ENCODE measurements at regions not wholly inside any gene's neighbourhood (a gene's known extent, or its start where the extent isn't known, plus 50 kb on each side); places are given as distances from the start of the nearest gene placed in this dataset.

DNA sequence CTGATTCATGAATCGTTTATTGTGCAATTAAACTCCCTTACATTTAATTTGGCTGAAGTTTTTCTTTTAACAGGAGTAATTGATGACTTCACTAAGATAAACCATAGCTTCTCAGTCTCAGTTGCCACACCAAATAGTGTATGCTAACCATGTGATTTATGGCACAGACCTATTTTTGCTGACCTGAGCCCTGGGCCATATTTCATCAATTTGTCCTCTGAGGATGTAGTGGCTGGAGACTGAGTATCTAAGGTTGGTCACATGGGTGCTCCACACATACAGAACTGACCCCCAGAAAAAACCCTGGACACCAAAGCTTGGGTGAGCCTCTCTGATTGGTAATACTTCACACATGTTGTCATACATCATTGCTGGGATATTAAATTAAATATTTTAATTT is 255.1 kb downstream of the NEDD1 start:
- TF ChIP-seq, protein P1, sequence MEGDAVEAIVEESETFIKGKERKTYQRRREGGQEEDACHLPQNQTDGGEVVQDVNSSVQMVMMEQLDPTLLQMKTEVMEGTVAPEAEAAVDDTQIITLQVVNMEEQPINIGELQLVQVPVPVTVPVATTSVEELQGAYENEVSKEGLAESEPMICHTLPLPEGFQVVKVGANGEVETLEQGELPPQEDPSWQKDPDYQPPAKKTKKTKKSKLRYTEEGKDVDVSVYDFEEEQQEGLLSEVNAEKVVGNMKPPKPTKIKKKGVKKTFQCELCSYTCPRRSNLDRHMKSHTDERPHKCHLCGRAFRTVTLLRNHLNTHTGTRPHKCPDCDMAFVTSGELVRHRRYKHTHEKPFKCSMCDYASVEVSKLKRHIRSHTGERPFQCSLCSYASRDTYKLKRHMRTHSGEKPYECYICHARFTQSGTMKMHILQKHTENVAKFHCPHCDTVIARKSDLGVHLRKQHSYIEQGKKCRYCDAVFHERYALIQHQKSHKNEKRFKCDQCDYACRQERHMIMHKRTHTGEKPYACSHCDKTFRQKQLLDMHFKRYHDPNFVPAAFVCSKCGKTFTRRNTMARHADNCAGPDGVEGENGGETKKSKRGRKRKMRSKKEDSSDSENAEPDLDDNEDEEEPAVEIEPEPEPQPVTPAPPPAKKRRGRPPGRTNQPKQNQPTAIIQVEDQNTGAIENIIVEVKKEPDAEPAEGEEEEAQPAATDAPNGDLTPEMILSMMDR (IDR thresholded peaks at IDR 0.05), result no peak
- no CpG with 5 or more reads among the region's 1 CpG for WGBS (ENCODE audit: insufficient coverage)
- Histone ChIP-seq H3K79me2 (ENCODE audit: insufficient read depth, low read length) (no peaks in the 10 kb centered on the region), H2AFZ (ENCODE audit: insufficient read depth, low read depth, low read length, poor library complexity, severe bottlenecking) (no peak overlapping the region), H3K4me1 (ENCODE audit: control insufficient read depth in 1 of 2, insufficient read depth in 2 of 2, low read length in 2 of 2) (no peaks in the 10 kb centered on the region), H3K9ac (ENCODE audit: insufficient read depth, low read length, poor library complexity, severe bottlenecking) (no peak overlapping the region), H3K4me3 (replicated peaks in 1 of 3; ENCODE audit: low read depth in 2 of 3, low read length in 3 of 3) (no peak overlapping the region), H3K9me3 (replicated peaks in 1 of 2; ENCODE audit: control insufficient read depth in 1 of 2, insufficient read depth in 1 of 2, low read length in 2 of 2) (no peaks in the 10 kb centered on the region), H4K20me1 (ENCODE audit: insufficient read depth, low read length) (no peaks in the 10 kb centered on the region), H3K27me3 (ENCODE audit: control insufficient read depth in 2 of 2, insufficient read depth in 2 of 2, low read length in 2 of 2) (no peaks in the 10 kb centered on the region), H3K27ac (ENCODE audit: low read depth in 1 of 2, low read length in 2 of 2) (no peak overlapping the region), H3K4me2 (replicated peaks; ENCODE audit: extremely low read depth, low read length, poor library complexity, severe bottlenecking) (no peak overlapping the region), H3K36me3 (replicated peaks in 1 of 2; ENCODE audit: control insufficient read depth in 1 of 2, insufficient read depth in 2 of 2, low read length in 2 of 2) (no peaks in the 10 kb centered on the region)
- Mint-ChIP-seq H3K9me3 (peaks cover 0 to 4% (median 2%) of the 10 kb centered on the region in 7 donors), H3K27ac (peak overlapping the region in 1 of 7 donors; percentile 3), H3K36me3 (no peaks in the 10 kb centered on the region), H3K27me3 (ENCODE audit: low read depth in 3 of 3) (peaks cover 0 to 6% (median 1%) of the 10 kb centered on the region in 3 donors), H3K4me3 (no peak overlapping the region), H3K4me1 (no peaks in the 10 kb centered on the region)
- DNase-seq, result no peak
- intact Hi-C loops (cut with micrococcal nuclease), result no loop called here

DNA sequence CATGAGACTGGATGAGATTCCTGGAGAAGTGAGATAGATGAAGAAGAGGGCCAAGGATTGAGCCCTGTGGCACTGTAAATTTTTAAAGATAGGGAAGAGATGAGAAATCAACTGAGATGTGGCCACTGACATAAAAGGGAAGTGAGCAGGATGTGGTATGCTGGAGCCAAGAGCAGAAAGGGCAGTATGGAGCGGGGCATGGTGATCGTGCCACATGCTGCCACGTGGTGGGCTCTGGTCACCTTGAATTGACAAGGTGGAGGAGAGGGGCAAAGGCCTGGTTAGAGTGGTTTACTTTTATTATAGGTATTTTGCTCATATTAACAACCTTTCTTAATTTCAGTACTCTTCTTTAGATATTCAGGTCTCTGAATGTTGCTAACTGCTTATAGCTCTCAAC is 257.9 kb downstream of the NEDD1 start:
- H3K27ac ChIP-seq (ENCODE audit: low read depth in 1 of 2, low read length in 2 of 2), result no peak overlapping the region
- no peaks in the 10 kb centered on the region for H3K36me3 Mint-ChIP-seq
- H3K4me1 ChIP-seq (ENCODE audit: control insufficient read depth in 1 of 2, insufficient read depth in 2 of 2, low read length in 2 of 2), result no peaks in the 10 kb centered on the region
- no peak overlapping the region for H2AFZ ChIP-seq (ENCODE audit: insufficient read depth, low read depth, low read length, poor library complexity, severe bottlenecking)
- no peak overlapping the region for H3K4me3 ChIP-seq (replicated peaks in 1 of 3; ENCODE audit: low read depth in 2 of 3, low read length in 3 of 3)
- no peak overlapping the region for H3K9ac ChIP-seq (ENCODE audit: insufficient read depth, low read length, poor library complexity, severe bottlenecking)
- no peaks in the 10 kb centered on the region for H4K20me1 ChIP-seq (ENCODE audit: insufficient read depth, low read length)
- intact Hi-C loops (cut with micrococcal nuclease), result no loop called here
- H3K27ac Mint-ChIP-seq, result peak overlapping the region in 1 of 7 donors; percentile 66
- peaks cover 0 to 6% (median 1%) of the 10 kb centered on the region in 3 donors for H3K27me3 Mint-ChIP-seq (ENCODE audit: low read depth in 3 of 3)
- no peaks in the 10 kb centered on the region for H3K36me3 ChIP-seq (replicated peaks in 1 of 2; ENCODE audit: control insufficient read depth in 1 of 2, insufficient read depth in 2 of 2, low read length in 2 of 2)
- no peaks in the 10 kb centered on the region for H3K9me3 ChIP-seq (replicated peaks in 1 of 2; ENCODE audit: control insufficient read depth in 1 of 2, insufficient read depth in 1 of 2, low read length in 2 of 2)
- H3K79me2 ChIP-seq (ENCODE audit: insufficient read depth, low read length), result no peaks in the 10 kb centered on the region
- H3K4me3 Mint-ChIP-seq, result no peak overlapping the region
- WGBS (ENCODE audit: insufficient coverage), result no CpG with 5 or more reads among the region's 3 CpGs
- TF ChIP-seq, protein P1 (IDR thresholded peaks at IDR 0.05), result no peak
- H3K9me3 Mint-ChIP-seq, result peaks cover 0 to 4% (median 2%) of the 10 kb centered on the region in 7 donors
- H3K27me3 ChIP-seq (ENCODE audit: control insufficient read depth in 2 of 2, insufficient read depth in 2 of 2, low read length in 2 of 2), result no peaks in the 10 kb centered on the region
- H3K4me2 ChIP-seq (replicated peaks; ENCODE audit: extremely low read depth, low read length, poor library complexity, severe bottlenecking), result no peak overlapping the region
- H3K4me1 Mint-ChIP-seq, result no peaks in the 10 kb centered on the region
- DNase-seq, result no peak
